NCI-H1048 (cell line): ENCODE measurements at regions not wholly inside any gene's neighbourhood (a gene's known extent, or its start where the extent isn't known, plus 50 kb on each side); places are given as distances from the start of the nearest gene placed in this dataset.
A peak's percentile ranks its signal among the peaks of the same experiment; 100 is the strongest.

Experiments
- DNase-seq: peaks from one replicate; lab custom pipeline; 2025; lab: John Stamatoyannopoulos, UW

GRCh38 chr4:14631806-14632440 lies 370.4 kb upstream of the CPEB2 start:
- DNase-seq = no peak

GRCh38 chr4:14636563-14636962 lies 365.7 kb upstream of the CPEB2 start:
- no peak for DNase-seq

GRCh38 chr4:14640476-14640875 lies 361.8 kb upstream of the CPEB2 start:
- DNase-seq = no peak

GRCh38 chr4:14641871-14642270 lies 360.4 kb upstream of the CPEB2 start:
- DNase-seq = no peak

- no peak for DNase-seq
Measured at GRCh38 chr4:14644580-14645282, 357.6 kb upstream of the CPEB2 start.

GRCh38 chr4:14646831-14647230 lies 355.4 kb upstream of the CPEB2 start:
- no peak for DNase-seq

GRCh38 chr4:14650127-14650526 lies 352.2 kb upstream of the CPEB2 start:
- no peak for DNase-seq

GRCh38 chr4:14652522-14652921 lies 349.8 kb upstream of the CPEB2 start:
- DNase-seq = no peak

GRCh38 chr4:14653338-14653737 lies 348.9 kb upstream of the CPEB2 start:
- DNase-seq = no peak

GRCh38 chr4:14659286-14659685 lies 343.0 kb upstream of the CPEB2 start:
- no peak for DNase-seq

GRCh38 chr4:14667624-14668151 lies 334.6 kb upstream of the CPEB2 start:
- DNase-seq = no peak

GRCh38 chr4:14668296-14668695 lies 334.0 kb upstream of the CPEB2 start:
- DNase-seq = no peak

- no peak for DNase-seq
Measured at GRCh38 chr4:14669371-14669770, 332.9 kb upstream of the CPEB2 start.

- DNase-seq = no peak
Measured at GRCh38 chr4:14671146-14671545, 331.1 kb upstream of the CPEB2 start.

GRCh38 chr4:14675279-14675985 lies 326.8 kb upstream of the CPEB2 start:
- DNase-seq = peak; percentile 1

GRCh38 chr4:14679906-14680305 lies 322.4 kb upstream of the CPEB2 start:
- DNase-seq = no peak

- no peak for DNase-seq
Measured at GRCh38 chr4:14681330-14681729, 321.0 kb upstream of the CPEB2 start.

GRCh38 chr4:14693728-14694127 lies 308.6 kb upstream of the CPEB2 start:
- no peak for DNase-seq

GRCh38 chr4:14695095-14695845 lies 307.0 kb upstream of the CPEB2 start:
- DNase-seq = no peak

- no peak for DNase-seq
Measured at GRCh38 chr4:14700083-14700482, 302.2 kb upstream of the CPEB2 start.

GRCh38 chr4:14700544-14700943 lies 301.7 kb upstream of the CPEB2 start:
- no peak for DNase-seq

- DNase-seq = no peak
Measured at GRCh38 chr4:14701389-14701788, 300.9 kb upstream of the CPEB2 start.
